ENCODE measurements at regions not wholly inside any gene's neighbourhood (a gene's known extent, or its start where the extent isn't known, plus 50 kb on each side); places are given as distances from the start of the nearest gene placed in this dataset.
"Not testable (repeated sequence)": the region's sequence is repeated elsewhere in the genome, so short reads cannot be mapped to it uniquely, and the experiment has no call there.

DNA sequence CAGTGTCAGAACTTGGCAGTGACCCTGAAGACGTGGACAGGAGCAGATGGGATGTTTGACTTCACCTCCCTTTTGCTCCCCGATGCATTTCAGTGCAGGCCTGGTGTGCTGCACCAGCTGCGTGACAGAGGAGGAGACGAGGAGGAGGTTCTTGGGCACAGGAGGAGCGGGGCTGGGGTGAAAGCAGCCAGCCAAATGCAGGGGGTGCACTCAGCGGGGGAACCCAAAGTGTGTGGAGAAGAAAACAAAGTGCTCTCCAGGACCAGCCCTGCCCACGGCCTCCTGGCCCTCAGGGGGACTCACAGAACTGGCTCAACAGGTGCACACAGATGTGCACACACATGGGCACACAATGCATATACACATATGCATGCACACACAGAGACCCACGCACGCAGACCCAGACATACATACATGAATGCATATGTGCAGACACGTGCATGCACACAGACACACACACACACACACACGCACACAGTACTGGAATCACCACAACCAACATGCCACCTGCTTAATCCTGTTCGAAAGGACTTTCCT is 91.7 kb upstream of the SFSWAP start:
- no peak for DNase-seq (ENCODE audit: low spot score)

DNA sequence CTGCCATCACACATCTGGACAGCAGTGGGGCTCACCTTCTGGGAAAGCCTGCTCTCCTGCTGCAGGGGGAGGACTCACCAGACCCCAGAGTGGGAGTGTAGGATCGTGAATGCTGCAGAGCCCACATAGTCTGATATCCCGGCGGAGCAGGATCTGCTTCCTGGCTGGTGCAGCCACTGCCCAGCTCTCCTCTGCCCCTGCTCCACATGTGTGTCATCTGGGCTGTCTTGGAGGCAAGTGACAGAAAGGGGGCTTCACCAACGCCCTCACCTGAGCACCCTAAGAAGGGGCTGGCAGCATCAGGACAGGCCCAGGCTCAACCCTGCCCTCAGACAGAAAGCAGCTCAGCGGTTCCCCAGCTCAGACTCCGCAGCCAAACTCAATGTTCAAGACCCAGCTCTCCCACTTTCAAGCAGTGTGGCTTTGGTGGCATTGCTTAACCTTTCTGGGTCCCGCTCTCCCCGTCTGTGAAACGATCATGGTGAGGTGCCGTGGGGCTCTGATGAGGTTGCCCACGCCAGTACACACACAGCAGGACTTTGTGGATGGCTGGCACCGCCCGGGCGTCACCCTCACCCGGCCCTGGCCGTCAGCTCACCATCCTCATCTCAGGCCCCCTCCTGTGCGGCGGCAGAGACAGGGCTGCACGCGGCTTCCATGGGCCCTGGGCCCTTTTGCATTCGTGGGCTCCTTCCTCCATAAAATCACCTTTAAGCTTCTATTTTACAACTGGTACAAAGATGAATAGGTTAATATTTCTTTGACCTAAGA is 91.0 kb upstream of the SFSWAP start:
- DNase-seq (ENCODE audit: low spot score), result no peak

DNA sequence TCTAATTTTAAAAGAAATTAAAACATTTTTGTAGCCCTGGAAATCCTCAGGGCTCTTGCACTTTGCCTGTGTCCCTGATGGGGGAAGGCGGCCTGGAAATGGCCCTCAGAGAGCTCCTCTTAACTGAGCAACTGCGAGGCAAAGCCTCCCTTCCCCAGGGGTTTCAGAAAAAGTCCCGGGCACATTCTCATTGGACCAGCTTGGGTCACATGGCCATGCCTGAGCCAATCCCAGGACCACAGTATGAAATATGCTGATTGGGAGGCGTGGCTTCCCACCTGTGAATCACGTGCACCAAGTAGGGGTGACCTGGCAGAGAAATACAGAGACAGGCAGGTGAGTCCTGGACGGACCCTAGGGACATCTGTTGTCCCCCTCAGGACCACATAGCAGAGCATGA is 90.4 kb upstream of the SFSWAP start:
- no peak for DNase-seq (ENCODE audit: low spot score)

GRCh38 chr12:131620946-131621681 is 89.8 kb upstream of the SFSWAP start:
- DNase-seq (ENCODE audit: low spot score), result no peak

DNA sequence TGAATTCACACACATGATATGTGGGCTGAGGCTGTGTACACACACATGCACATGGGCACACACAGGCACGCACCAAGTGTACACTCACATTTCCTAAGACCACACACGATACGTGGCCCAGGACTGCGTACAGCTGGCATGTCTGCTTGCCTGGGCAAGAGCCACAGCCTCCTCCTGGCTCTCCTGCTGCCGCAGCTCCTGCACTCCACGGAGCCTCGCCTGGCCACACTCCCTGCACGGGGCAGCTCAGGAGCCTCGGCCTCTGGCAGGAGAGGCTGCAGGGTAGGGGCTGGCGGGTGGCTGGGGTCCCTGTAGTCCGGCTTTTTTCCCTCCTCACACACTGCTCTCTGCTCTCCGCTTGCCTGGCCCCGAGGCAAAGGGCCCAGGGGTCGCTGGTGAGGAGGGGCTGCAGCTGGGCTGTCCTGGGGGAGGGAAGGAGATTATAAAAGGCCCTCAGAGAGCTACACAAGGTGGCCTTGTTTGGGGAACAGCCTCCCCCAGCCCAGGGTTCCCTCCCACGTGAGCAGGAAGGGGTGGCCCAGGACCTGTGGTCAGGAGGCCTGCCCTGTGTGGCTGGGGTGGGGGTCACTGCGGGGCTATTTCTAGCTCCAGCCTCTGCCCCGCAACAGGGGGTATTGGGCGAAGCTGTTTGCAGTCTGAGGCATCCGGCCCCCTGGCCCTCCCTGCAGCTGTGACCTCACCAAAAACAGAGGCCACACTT is 89.0 kb upstream of the SFSWAP start:
- DNase-seq (ENCODE audit: low spot score), result no peak

DNA sequence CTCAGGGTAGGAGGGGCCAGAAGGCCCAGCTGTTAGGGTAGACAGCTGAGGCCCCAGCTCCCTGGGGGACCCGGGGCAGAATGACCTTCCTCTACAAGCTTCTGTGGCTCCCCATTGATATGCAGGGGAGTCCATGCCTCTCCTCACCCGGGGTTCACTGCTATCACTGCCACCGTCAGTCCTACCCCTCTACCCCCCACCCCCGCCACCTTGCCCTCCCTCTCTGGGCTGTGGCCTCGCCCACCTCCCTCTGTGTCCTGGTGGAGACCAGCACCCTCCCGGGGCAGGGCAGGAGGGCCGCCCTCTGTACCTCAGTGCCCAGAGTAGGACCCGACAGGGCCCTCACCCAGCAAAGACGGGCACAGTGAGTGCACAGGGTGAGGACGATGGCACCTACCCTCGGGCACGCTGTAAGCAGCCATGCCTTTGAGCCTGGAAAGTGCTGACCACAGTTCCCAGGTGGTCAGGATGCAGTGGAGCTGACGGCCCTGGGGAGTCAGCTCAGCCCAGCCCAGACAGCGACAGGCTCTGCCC is 88.4 kb upstream of the SFSWAP start:
- DNase-seq (ENCODE audit: low spot score), result no peak

DNA sequence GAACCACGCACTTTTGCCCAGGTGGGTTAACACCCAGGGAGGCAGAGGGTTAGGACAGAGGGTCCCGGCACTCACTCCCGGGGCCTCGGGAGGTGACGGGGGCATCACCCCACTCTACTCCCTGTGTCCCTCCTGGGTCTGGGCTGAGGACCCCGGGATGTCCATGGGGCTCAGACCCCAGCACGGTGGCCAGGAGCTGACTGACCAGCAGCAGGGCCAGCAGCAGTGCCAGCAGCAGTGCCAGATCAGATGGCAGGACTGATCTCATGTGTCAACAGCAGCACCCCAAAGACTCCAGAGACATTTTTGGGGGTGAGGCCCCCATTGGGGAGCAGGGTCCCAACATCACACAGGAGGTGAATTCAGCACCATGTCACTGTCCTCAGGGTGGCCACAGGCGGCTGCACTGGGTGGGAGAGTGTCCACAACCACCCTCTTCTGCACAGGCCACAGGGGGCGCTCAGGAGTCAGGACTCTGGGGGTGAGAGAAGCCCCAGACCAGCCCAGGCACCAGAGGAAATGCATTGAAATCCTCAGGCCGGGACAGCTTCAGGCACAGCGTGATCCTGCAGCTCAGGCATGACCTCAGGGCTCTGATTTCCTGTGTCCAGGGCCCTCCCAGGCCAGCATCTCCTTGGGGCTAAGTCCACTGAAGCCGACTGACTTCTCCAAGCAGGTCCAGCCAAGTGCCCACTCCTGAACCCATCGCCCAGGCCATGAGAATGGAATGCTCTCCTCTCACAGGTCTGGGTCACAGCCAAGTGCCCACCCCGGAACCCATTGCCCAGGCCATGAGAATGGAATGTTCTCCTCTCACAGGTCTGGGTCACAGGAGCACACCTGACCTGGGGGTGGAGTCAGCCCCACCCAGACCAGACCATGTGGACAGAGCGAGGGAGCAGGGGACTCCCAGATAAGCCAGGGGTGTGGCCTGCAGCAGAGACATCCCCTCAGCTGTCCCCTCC is 87.2 kb upstream of the SFSWAP start:
- not testable (repeated sequence) for DNase-seq (ENCODE audit: low spot score)

GRCh38 chr12:131624369-131624739 is 86.5 kb upstream of the SFSWAP start:
- DNase-seq (ENCODE audit: low spot score), result not testable (repeated sequence)

DNA sequence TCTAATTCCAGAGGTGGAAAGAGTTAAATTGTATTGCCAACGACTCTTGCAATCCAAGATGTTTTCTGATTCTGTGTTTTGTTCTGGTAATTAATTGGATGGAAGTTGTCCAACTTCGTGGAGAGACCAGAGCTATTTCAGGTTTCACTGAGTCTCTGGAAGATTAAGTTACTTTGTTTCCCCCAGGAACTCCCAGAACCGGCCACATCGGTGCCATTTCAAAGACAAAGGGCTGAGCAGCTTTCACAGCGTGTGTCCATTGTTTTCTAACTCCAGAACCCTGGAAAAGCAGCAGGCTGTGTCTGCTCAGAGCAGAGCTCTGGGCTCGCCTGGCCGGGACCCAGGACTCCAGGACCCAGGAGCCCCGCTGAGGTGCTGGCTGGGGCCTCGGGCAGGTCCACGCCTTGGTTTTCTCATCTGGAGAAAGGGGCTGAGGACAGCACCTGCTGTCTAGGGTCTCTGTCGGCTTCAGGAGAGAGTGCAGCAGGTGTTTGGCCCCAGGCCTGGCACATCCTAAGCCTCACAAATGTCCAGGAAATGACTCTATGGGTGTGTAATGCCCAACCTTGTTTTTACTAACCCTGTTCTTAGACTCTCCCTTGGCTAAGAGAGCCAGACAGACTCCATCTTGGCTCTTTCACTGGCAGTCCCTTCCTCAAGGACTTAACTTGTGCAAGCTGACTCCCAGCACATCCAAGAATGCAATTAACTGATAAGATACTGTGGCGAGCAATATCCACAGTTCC is 86.0 kb upstream of the SFSWAP start:
- DNase-seq (ENCODE audit: low spot score), result not testable (repeated sequence)

GRCh38 chr12:131625966-131626722 is 84.7 kb upstream of the SFSWAP start:
- not testable (repeated sequence) for DNase-seq (ENCODE audit: low spot score)

DNA sequence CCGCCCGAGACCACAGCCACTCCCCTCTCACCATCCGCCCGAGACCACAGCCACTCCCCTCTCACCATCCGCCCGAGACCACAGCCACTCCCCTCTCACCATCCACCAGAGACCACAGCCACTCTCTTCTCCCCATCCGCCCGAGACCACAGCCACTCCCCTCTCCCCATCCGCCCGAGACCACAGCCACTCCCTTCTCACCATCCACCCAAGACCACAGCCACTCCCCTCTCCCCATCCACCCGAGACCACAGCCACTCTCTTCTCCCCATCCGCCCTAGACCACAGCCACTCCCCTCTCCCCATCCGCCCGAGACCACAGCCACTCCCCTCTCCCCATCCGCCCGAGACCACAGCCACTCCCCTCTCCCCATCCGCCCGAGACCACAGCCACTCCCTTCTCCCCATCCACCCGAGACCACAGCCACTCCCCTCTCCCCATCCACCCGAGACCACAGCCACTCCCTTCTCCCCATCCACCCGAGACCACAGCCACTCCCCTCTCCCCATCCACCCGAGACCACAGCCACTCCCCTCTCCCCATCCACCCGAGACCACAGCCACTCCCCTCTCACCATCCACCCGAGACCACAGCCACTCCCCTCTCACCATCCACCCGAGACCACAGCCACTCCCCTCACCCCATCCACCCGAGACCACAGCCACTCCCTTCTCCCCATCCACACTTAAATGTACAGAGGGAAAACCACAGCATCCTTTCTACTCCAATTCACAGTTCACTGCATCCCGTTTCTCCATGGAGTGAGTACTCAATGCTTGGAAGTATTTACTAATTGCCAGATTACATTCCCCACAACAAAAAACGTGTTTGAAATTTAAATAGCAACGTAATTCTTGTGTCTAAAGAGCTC is 83.5 kb upstream of the SFSWAP start:
- not testable (repeated sequence) for DNase-seq (ENCODE audit: low spot score)

DNA sequence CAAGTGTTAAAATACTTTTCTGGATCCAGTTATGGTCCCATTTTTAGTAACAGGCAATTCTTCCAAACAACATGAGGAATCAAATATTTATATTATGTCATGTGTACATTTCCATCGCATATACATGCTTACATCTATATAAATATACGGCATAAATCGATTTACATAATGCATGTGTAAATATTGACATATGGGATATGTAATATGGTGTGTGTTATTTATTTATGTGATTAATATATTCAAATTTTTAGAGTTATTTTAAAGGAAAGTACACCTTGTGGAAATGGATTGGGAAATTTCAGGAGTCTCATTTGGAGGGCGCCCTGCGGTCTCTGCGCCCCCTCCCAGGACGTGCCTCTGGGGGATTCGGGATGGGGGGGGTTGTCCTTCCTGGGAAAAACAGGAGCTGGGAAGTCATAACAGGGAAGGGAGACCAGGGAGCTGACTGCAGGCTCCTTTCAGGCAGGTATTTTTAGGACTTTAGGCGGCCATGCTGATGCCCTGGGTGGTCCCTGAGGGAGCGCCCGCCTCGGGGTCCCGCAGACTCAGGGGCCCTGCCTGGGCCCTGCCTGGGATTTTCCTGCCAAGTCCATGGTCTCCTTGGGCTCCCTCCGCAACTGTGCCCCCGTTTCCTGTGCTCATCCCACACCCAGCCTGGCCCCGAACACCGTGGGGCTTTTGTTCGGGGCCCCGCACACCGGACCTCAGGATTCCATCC is 82.7 kb upstream of the SFSWAP start:
- DNase-seq (ENCODE audit: low spot score), result no peak

DNA sequence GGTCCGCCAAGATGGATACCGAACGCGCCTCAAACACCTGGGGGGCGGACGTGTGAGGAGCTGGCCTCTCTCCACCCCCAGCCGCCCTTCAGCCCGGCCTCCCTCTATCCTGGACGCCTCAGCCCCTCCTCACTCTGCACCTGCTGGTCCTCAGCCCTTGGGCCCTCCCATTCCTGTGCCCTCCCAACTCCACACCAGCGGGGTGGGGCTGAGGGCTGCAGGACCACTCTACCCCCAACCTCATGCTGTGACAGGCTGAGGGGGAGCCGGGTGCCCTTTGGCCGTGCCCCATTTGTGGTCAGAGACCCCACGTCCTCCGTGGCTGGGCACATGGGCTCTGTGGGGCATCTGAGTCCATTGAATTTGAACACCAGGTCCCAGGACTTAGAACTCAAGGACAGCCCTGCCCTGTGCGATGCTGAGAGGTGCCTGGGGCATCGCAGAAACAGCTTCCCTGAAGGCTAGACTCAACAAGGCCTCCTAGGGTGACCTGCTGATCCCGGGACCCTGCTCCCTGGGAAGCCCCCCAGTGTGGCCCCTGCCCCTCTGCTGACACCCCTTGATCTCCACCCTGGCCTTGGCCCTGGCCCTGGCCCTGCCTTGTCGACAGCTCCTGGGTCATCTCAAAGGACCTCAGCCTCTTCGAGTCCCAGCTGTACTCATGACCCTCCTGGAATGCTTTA is 82.0 kb upstream of the SFSWAP start:
- DNase-seq (ENCODE audit: low spot score), result no peak

- no peak for DNase-seq (ENCODE audit: low spot score)
These were observed 79.7 kb upstream of the SFSWAP start for GRCh38 chr12:131631230-131631629.

GRCh38 chr12:131631889-131632651 is 78.8 kb upstream of the SFSWAP start:
- DNase-seq (ENCODE audit: low spot score), result not testable (repeated sequence)

GRCh38 chr12:131632652-131633023 is 78.3 kb upstream of the SFSWAP start:
- DNase-seq (ENCODE audit: low spot score), result not testable (repeated sequence)

DNA sequence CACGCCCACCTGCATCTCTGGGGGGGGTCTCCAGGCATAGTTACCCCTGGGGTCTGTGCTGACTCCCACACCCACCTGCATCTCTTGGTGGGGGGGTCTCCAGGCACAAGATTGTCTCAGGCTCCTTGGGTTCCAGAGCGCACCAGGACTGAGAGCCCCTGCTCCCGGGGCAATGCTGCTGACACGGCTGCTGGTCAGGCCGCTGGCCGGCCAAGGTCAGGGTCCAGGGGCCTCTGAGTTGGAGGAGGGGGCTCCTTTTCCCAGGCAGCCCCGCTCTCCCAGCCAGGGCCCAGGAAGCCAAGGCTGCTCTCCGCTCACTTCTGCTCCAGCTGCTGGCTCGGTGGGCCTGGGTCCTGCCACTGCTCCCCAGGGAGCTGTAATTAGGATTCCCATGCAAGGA is 77.3 kb upstream of the SFSWAP start:
- not testable (repeated sequence) for DNase-seq (ENCODE audit: low spot score)

Data from kidney tubule cell (primary cell).